LNCAP (cell line): ENCODE measurements at regions not wholly inside any gene's neighbourhood (a gene's known extent, or its start where the extent isn't known, plus 50 kb on each side); places are given as distances from the start of the nearest gene placed in this dataset.
A peak's percentile ranks its signal among the peaks of the same experiment; 100 is the strongest.

Source experiments
- TF ChIP-seq, protein P1 (sequence below): fragments of 450-650 bp; IDR thresholded peaks from 2 replicates; pipeline ENCODE4 v1.5.1; 2017; ENCODE audit warnings: mild to moderate bottlenecking

DNA sequence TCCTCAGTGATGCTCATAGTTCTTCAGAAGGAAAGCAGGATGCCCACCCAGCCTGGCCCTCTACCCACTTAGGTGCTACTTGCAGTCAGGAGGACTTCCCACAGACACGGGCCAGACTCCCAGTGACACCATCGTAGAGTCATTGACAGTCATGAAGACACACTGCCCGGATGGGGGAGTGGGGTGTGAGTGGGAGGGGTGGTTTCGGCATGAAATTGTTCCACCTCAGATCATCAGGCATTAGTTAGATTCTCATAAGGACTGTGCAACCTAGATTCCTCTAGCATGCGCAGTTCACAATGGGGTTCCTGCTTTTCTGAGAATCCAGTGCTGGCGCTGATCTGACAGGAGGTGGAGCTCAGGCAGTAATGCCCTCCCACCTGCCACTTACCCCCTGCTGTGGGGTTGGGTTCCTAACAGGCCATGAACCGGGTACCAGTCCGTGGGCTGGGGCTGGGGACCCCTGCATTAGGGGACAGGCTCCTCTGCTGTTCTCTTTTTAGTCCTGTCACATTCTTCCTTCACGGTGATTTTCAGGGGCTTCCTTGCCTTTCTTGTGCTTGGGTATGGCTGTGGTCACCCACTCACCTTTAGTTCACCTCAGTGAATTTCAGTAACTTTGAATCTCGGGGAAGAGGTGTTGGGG, 88.2 kb upstream of the ANKRD55 start:
- TF ChIP-seq, protein P1, sequence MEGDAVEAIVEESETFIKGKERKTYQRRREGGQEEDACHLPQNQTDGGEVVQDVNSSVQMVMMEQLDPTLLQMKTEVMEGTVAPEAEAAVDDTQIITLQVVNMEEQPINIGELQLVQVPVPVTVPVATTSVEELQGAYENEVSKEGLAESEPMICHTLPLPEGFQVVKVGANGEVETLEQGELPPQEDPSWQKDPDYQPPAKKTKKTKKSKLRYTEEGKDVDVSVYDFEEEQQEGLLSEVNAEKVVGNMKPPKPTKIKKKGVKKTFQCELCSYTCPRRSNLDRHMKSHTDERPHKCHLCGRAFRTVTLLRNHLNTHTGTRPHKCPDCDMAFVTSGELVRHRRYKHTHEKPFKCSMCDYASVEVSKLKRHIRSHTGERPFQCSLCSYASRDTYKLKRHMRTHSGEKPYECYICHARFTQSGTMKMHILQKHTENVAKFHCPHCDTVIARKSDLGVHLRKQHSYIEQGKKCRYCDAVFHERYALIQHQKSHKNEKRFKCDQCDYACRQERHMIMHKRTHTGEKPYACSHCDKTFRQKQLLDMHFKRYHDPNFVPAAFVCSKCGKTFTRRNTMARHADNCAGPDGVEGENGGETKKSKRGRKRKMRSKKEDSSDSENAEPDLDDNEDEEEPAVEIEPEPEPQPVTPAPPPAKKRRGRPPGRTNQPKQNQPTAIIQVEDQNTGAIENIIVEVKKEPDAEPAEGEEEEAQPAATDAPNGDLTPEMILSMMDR: no peak

DNA sequence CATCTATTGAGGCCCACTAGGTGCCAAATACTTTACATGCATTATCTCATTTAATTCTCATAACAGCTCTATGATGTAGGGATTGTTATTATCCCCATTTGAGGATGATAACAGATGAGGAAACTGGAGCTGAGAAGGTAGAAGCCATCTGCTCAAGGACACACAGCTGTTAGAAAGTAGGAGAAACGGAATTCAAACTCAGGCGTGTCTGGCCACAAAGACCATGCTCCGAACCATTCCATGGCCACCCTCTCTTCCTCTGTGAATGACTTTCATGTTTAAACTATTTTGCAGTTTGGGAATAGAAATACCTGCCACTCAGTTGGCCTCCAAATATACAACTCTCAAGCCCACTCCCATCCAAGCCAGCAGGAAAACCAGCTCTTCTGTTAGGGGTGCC, 87.6 kb upstream of the ANKRD55 start:
- TF ChIP-seq, protein P1: no peak

DNA sequence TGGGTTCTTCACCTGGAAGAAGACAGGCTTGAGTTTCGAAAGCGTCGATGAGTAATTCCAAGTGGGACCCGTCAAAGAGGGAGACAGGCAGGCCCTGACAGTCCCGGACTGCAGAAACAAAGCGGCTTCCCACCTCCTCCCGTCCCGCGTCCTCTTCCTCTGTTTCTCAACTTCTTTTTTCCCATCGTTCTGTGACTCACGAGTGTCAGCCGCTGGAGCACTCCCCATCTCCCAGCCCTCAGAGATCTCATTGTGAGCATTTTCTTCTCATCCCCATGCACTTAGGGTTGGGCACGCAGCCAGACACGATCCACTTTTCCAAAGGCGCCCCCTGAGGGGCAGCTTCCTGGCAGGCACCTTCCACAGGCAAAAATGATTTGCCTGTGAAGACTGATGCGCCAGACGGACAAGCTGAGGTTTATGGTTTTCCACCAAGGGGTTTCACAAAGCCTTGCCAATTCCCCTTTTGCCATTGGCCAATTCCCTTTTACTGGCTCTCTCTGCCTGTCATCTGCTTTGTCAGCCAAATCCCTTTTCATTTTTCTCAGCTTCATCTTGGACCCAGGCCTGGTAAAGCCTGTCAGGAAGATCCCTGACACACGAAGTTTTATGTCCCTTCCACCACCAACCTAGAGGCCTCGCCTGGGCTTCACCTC, 86.5 kb upstream of the ANKRD55 start:
- TF ChIP-seq, protein P1: no peak

DNA sequence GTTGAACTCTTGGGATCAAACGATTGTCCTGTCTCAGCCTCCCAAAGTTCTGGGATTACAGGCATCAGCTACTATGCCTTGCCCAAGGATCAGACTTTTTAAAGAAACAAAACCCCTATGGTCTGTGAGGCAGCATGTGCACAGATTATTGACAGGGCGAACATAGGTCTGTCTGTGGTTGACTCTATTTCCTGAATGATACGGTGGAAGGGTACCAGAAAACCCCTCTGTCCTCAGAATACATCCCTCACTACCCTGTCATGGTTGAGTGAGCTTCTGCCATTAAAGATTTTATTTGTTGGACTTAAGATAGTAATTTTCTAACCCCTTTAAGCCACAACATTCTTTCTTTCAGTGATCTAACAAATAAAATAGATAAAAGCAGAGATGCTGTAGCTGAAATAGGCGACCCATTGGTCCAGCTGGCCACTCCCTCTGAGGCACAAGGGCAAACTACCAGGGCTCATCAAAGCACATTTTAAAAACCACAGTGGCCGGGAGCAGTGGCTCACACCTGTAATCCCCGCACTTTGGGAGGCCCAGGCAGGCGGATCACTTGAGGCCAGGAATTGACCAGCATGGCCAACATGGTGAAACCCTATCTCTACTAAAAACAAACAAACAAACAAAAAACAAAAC, 84.9 kb upstream of the ANKRD55 start:
- TF ChIP-seq, protein P1: no peak

DNA sequence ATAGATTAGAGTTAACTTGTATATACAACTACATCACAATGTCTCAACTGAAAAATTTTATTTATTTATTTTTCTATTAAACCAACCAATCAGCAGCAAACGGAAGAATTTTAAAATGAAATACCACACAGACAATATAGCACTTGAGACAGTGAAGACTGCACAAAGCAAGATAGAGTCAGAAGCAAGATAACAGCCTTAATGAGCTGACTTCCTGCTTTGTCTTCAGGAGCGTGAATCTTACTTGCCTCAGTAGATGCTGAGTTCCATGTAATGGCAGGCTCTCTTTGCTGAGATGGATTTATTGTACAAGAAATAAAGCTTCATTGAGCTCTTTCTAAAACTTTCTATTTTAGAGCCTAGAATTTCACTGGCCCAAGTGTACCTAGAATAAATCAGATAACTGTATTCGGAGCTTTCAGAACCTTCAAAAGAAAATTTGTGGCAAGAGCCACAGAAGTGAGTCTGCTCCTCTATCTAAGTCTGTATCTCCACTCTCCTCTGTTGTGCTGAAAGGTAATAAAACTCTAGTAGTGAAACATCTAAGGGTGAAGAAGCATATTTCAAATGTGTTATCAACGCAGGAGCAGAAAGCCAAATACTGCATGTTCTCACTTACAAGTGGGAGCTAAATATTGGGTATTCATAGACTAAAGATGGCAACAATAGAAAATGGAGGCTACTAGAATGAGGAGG, 83.3 kb upstream of the ANKRD55 start:
- TF ChIP-seq, protein P1: no peak

DNA sequence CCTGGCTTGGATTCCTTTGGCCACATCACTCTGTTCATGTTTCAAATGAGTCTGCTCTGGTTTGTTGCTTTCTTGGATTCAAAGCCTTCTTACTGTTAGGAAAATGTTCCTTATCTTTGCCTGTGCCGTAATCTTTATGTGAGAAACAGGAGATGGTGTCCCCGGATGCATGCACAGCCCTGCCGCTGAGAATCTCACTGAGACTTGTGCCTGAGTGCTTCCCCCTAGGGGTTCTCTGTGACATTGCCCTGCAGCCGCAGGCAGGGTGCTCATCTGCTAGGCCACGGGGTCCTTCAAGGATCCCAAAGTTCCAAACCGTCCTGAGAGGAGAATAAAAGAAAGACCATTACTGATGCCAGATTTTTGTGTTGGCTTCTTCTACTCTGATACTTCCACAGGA, 81.4 kb upstream of the ANKRD55 start:
- TF ChIP-seq, protein P1: peak; percentile 15; the same call in 1 of the 2 replicates

DNA sequence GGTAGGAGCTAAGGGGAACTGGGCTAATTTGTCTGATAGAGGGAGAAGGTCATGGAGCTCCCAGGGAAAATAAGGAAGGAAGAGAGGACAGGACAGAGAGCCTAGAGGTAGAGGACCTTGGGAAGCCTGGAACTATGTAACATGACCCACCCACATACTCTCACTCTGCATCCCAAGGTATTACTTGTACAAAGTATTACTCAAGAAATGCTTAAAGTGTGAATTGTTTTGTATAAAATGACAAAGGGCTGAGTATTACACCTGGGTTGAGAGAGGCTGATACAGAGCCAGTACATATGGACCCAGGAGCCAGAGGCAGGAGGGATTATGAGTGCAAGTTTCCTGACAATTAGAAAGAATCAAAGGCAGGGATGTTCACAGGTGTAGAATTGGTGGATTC, 80.5 kb upstream of the ANKRD55 start:
- TF ChIP-seq, protein P1: no peak
